Upper lobe of left lung (tissue), 6 donors: ENCODE measurements at regions not wholly inside any gene's neighbourhood (a gene's known extent, or its start where the extent isn't known, plus 50 kb on each side); places are given as distances from the start of the nearest gene placed in this dataset.

ENCODE experiments used
- ATAC-seq, 2 donors: fragments of 200-7000 bp; cut with Tn5 transposase; one replicate each; pipeline ENCODE4 v1.9.1; 2022; ENCODE audit warnings: mild to moderate bottlenecking in 2 of 2, moderate library complexity in 2 of 2; ENCODE audit not compliant: low FRiP score in 2 of 2
- DNase-seq, 2 donors: peaks; one replicate each; pipeline ENCODE4 v3.0.0-alpha.2; 2019 to 2020
- H3K27ac ChIP-seq, 4 donors: fragments of 200-600 bp; sonication (generic); one replicate each; pipeline ENCODE4 v1.5.1; 2016 to 2019
- H3K27me3 ChIP-seq, 4 donors: fragments of 200-600 bp; sonication (generic); one replicate each; pipeline ENCODE4 v1.5.1; 2017 to 2019
- H3K36me3 ChIP-seq, 4 donors: fragments of 200-600 bp; sonication (generic); one replicate each; pipeline ENCODE4 v1.5.1; 2016 to 2019
- H3K4me1 ChIP-seq, 4 donors: fragments of 200-600 bp; sonication (generic); one replicate each; pipeline ENCODE4 v1.5.1; 2018 to 2019
- H3K4me3 ChIP-seq, 4 donors: fragments of 200-600 bp; sonication (generic); one replicate each; pipeline ENCODE4 v1.5.1; 2017 to 2019; ENCODE audit warnings: mild to moderate bottlenecking in 2 of 4, moderate library complexity in 1 of 4
- H3K9me3 ChIP-seq, 4 donors: fragments of 200-600 bp; sonication (generic); one replicate each; pipeline ENCODE4 v1.5.1; 2018 to 2019
- CTCF ChIP-seq, 6 experiments: fragments of 450-650 bp in 4 of 6; fragments of 200-600 bp in 2 of 6; sonication (generic) in 2 of 6; IDR thresholded peaks; one replicate each; pipeline ENCODE4 v1.5.1; 2016 to 2019; ENCODE audit warnings: antibody characterized with exemption in 6 of 6
- EP300 ChIP-seq, 4 donors: sonication (generic); formaldehyde crosslinking; IDR thresholded peaks; one replicate each; pipeline ENCODE4 v1.5.1; 2017; ENCODE audit warnings: antibody characterized with exemption in 4 of 4, control low read depth in 2 of 4
- POLR2A ChIP-seq, 4 donors: fragments of 450-650 bp; IDR thresholded peaks; one replicate each; pipeline ENCODE4 v1.5.1; 2016 to 2017; ENCODE audit warnings: antibody characterized with exemption in 4 of 4, mild to moderate bottlenecking in 2 of 4
- POLR2AphosphoS5 ChIP-seq, 2 donors: sonication (generic); formaldehyde crosslinking; IDR thresholded peaks; one replicate each; pipeline ENCODE4 v1.5.1; 2017; ENCODE audit warnings: antibody characterized with exemption in 2 of 2
- WGBS, 2 donors: methylation state at CpG; one replicate each; pipeline ENCODE4 v1.1.5; 2017 to 2018; 5-methylcytosine and 5-hydroxymethylcytosine counted together
- donor health status: DM: no; HTN: no; CAD: no; lungs with moderate emphysema.
- donor health status: DM: no; HTN: yes; CAD: no; lungs with severe emphysema.

- no peak overlapping the region for H3K4me3 ChIP-seq
- H3K9me3 ChIP-seq, result no peaks in the 10 kb centered on the region
- ATAC-seq (no peak), DNase-seq (no peak)
- no peaks in the 10 kb centered on the region for H3K27me3 ChIP-seq
- 65 to 70% methylated on average over 2 of the region's 2 CpGs for WGBS, 2 donors
- TF ChIP-seq EP300 (IDR thresholded peaks at IDR 0.05) (no peak), POLR2A (IDR thresholded peaks at IDR 0.05) (no peak), CTCF (IDR thresholded peaks at IDR 0.05) (no peak), POLR2AphosphoS5 (IDR thresholded peaks at IDR 0.05) (no peak)
- H3K4me1 ChIP-seq, result no peaks in the 10 kb centered on the region
- H3K36me3 ChIP-seq, result no peaks in the 10 kb centered on the region
- H3K27ac ChIP-seq, result no peak overlapping the region
These were observed 494.1 kb upstream of the MEIS1 start for GRCh38 chr2:65940856-65941255.

- Histone ChIP-seq H3K4me3 (no peak overlapping the region), H3K36me3 (no peaks in the 10 kb centered on the region), H3K27ac (no peak overlapping the region), H3K27me3 (no peaks in the 10 kb centered on the region), H3K4me1 (no peaks in the 10 kb centered on the region), H3K9me3 (no peaks in the 10 kb centered on the region)
- ATAC-seq (no peak), DNase-seq (no peak)
- TF ChIP-seq EP300 (IDR thresholded peaks at IDR 0.05), result no peak
- 66 to 81% methylated on average over 2 of the region's 2 CpGs for WGBS, 2 donors
These were observed 495.2 kb upstream of the MEIS1 start for GRCh38 chr2:65939687-65940086.

- Histone ChIP-seq H3K9me3 (no peaks in the 10 kb centered on the region), H3K4me1 (no peaks in the 10 kb centered on the region), H3K27me3 (no peaks in the 10 kb centered on the region), H3K27ac (no peak overlapping the region), H3K36me3 (no peaks in the 10 kb centered on the region), H3K4me3 (no peak overlapping the region)
- 77 to 84% methylated on average over 3 of the region's 3 CpGs for WGBS, 2 donors
- ATAC-seq (no peak), DNase-seq (no peak)
- TF ChIP-seq EP300 (IDR thresholded peaks at IDR 0.05) (no peak), POLR2A (IDR thresholded peaks at IDR 0.05) (no peak), CTCF (IDR thresholded peaks at IDR 0.05) (no peak), POLR2AphosphoS5 (IDR thresholded peaks at IDR 0.05) (no peak)
These were observed 497.4 kb upstream of the MEIS1 start for GRCh38 chr2:65937379-65938160.

- Histone ChIP-seq H3K36me3 (no peaks in the 10 kb centered on the region), H3K4me1 (no peaks in the 10 kb centered on the region), H3K27me3 (no peaks in the 10 kb centered on the region), H3K27ac (no peak overlapping the region), H3K9me3 (no peaks in the 10 kb centered on the region), H3K4me3 (no peak overlapping the region)
- ATAC-seq (no peak), DNase-seq (no peak)
- WGBS, 2 donors, result 86 to 87% methylated on average over 3 of the region's 3 CpGs
- TF ChIP-seq POLR2AphosphoS5 (IDR thresholded peaks at IDR 0.05), result no peak
- TF ChIP-seq EP300 (IDR thresholded peaks at IDR 0.05), result no peak
- no peak for TF ChIP-seq CTCF (IDR thresholded peaks at IDR 0.05)
- no peak for TF ChIP-seq POLR2A (IDR thresholded peaks at IDR 0.05)
These were observed 499.8 kb upstream of the MEIS1 start for GRCh38 chr2:65934992-65935629.

GRCh38 chr2:65932571-65932970, 500.2 kb upstream of the SPRED2 start:
- Histone ChIP-seq H3K27me3 (no peaks in the 10 kb centered on the region), H3K4me1 (no peaks in the 10 kb centered on the region), H3K4me3 (no peak overlapping the region), H3K9me3 (no peaks in the 10 kb centered on the region), H3K36me3 (no peaks in the 10 kb centered on the region), H3K27ac (no peak overlapping the region)
- no peak for TF ChIP-seq EP300 (IDR thresholded peaks at IDR 0.05)
- no peak for TF ChIP-seq CTCF (IDR thresholded peaks at IDR 0.05)
- no peak for TF ChIP-seq POLR2AphosphoS5 (IDR thresholded peaks at IDR 0.05)
- TF ChIP-seq POLR2A (IDR thresholded peaks at IDR 0.05), result no peak
- DNase-seq (no peak), ATAC-seq (no peak)
- 89 to 100% methylated on average over 1 of the region's 1 CpG for WGBS, 2 donors
